ENCODE measurements at regions not wholly inside any gene's neighbourhood (a gene's known extent, or its start where the extent isn't known, plus 50 kb on each side); places are given as distances from the start of the nearest gene placed in this dataset.

DNA sequence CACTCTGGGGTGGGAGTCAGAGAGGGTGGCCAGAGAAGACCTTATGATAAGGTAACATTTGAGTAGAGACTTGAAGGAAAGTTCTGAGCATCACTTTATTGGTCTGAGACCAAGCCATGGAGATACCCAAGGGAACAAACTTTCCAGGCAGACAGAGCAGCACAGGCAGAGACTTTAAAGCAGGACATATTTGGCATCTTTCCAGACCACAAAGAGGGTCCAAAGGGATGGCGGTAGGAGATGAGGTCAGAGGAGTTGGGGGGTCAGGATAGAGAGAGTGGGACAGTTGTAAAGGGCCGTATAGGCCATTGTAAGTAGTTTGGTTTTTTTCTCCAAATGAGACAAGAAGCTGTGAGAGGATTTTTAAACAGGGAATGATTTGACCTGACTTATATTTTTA lies 344.4 kb downstream of the SEC23A start:
- Histone ChIP-seq H3K4me1 (ENCODE audit: control insufficient read depth, insufficient read depth, low read length, poor library complexity, severe bottlenecking) (no peaks in the 10 kb centered on the region), H3K9me3 (ENCODE audit: control insufficient read depth, low read length) (no peaks in the 10 kb centered on the region), H3K36me3 (ENCODE audit: control insufficient read depth, insufficient read depth, low read length) (no peaks in the 10 kb centered on the region), H3K27ac (ENCODE audit: insufficient read depth, low read length, poor library complexity, severe bottlenecking) (no peak overlapping the region), H3K4me3 (ENCODE audit: insufficient read depth, low read depth, low read length, poor library complexity, severe bottlenecking) (no peak overlapping the region), H3K27me3 (replicated peaks; ENCODE audit: control insufficient read depth, insufficient read depth, low read length, poor library complexity, severe bottlenecking) (no peaks in the 10 kb centered on the region)
- no peak for DNase-seq

DNA sequence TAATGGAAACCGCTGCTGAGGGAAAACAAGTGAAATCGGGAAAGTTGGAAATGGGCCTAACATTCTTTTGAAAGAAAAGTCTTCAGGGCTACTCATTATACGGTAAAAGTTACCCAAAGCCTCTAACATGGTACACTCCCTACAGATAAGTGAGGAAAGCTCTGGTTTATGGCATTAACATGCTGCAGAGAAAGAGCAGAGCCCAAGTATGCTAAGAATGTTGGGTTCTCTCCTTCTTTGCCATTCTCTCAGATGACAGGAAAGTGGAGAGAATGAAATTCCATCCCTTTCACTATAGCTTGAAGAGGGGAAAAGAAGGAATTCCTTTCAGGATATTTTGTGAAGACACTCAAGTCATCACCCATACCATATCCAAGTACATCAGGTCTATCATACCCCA lies 348.0 kb downstream of the SEC23A start:
- H3K4me1 ChIP-seq (ENCODE audit: control insufficient read depth, insufficient read depth, low read length, poor library complexity, severe bottlenecking): no peaks in the 10 kb centered on the region
- no peaks in the 10 kb centered on the region for H3K9me3 ChIP-seq (ENCODE audit: control insufficient read depth, low read length)
- H3K27me3 ChIP-seq (replicated peaks; ENCODE audit: control insufficient read depth, insufficient read depth, low read length, poor library complexity, severe bottlenecking): no peaks in the 10 kb centered on the region
- H3K36me3 ChIP-seq (ENCODE audit: control insufficient read depth, insufficient read depth, low read length): no peaks in the 10 kb centered on the region
- H3K27ac ChIP-seq (ENCODE audit: insufficient read depth, low read length, poor library complexity, severe bottlenecking): no peak overlapping the region
- no peak overlapping the region for H3K4me3 ChIP-seq (ENCODE audit: insufficient read depth, low read depth, low read length, poor library complexity, severe bottlenecking)
- no peak for DNase-seq

DNA sequence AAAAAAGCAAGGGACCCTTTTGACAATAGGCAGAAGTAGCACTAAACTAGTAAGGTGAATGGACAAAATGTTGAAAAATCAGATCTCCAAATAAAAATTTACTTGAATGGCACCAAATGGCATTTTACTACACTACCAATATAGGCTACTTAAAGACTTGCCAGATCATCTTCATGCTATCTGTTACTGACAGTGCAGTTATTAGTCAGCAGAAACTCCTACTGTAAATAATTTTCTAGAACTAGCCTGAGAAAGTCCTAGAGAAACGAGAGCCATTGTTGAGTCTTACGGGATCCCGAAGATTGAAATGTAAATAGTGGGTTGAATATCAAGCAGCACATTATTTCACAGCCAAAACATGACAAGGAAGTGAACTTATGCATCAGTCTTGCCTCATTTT lies 350.3 kb downstream of the SEC23A start:
- H3K27me3 ChIP-seq (replicated peaks; ENCODE audit: control insufficient read depth, insufficient read depth, low read length, poor library complexity, severe bottlenecking): no peaks in the 10 kb centered on the region
- no peaks in the 10 kb centered on the region for H3K9me3 ChIP-seq (ENCODE audit: control insufficient read depth, low read length)
- H3K27ac ChIP-seq (ENCODE audit: insufficient read depth, low read length, poor library complexity, severe bottlenecking): no peak overlapping the region
- no peaks in the 10 kb centered on the region for H3K4me1 ChIP-seq (ENCODE audit: control insufficient read depth, insufficient read depth, low read length, poor library complexity, severe bottlenecking)
- no peaks in the 10 kb centered on the region for H3K36me3 ChIP-seq (ENCODE audit: control insufficient read depth, insufficient read depth, low read length)
- no peak overlapping the region for H3K4me3 ChIP-seq (ENCODE audit: insufficient read depth, low read depth, low read length, poor library complexity, severe bottlenecking)
- no peak for DNase-seq

DNA sequence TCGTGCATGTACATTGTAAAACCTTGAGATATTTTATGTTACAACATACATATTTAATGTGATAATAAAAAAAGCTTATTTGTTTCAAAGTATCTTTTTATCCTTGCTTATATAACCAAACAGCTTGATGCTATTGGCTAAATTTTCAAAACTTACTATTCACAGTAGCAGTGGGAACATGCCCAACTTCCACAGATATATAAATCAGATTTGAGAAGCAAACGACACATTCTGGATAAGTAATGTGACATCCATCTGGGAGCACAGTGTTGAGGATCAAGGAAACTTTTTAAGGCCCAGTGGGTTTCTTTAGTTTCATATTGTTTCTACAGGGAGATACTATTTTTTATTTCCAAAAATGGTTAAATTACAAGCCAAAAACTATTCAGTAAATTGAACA lies 350.7 kb downstream of the SEC23A start:
- Histone ChIP-seq H3K4me3 (ENCODE audit: insufficient read depth, low read depth, low read length, poor library complexity, severe bottlenecking) (no peak overlapping the region), H3K4me1 (ENCODE audit: control insufficient read depth, insufficient read depth, low read length, poor library complexity, severe bottlenecking) (no peaks in the 10 kb centered on the region), H3K36me3 (ENCODE audit: control insufficient read depth, insufficient read depth, low read length) (no peaks in the 10 kb centered on the region), H3K9me3 (ENCODE audit: control insufficient read depth, low read length) (no peaks in the 10 kb centered on the region), H3K27ac (ENCODE audit: insufficient read depth, low read length, poor library complexity, severe bottlenecking) (no peak overlapping the region), H3K27me3 (replicated peaks; ENCODE audit: control insufficient read depth, insufficient read depth, low read length, poor library complexity, severe bottlenecking) (no peaks in the 10 kb centered on the region)
- no peak for DNase-seq

DNA sequence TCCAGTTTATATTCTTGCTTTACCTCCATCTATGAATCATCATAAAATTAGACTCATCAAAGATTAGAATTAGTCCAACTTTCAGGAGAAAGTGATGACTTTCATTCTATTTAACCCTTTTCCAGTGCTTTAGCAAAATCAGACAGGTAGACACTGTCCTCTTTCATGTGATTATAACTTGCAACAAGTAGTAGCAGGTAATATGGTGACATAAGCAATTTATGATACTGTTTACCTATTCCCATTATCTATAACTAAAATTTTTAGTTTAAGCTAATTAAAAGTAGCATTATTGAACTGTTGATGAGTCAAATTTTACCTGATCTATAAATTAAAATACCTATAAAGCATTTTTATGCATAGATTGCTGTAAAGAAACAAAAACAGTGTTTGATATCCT lies 351.6 kb downstream of the SEC23A start:
- Histone ChIP-seq H3K36me3 (ENCODE audit: control insufficient read depth, insufficient read depth, low read length) (no peaks in the 10 kb centered on the region), H3K27me3 (replicated peaks; ENCODE audit: control insufficient read depth, insufficient read depth, low read length, poor library complexity, severe bottlenecking) (no peaks in the 10 kb centered on the region), H3K4me1 (ENCODE audit: control insufficient read depth, insufficient read depth, low read length, poor library complexity, severe bottlenecking) (no peaks in the 10 kb centered on the region), H3K27ac (ENCODE audit: insufficient read depth, low read length, poor library complexity, severe bottlenecking) (no peak overlapping the region), H3K4me3 (ENCODE audit: insufficient read depth, low read depth, low read length, poor library complexity, severe bottlenecking) (no peak overlapping the region), H3K9me3 (ENCODE audit: control insufficient read depth, low read length) (no peaks in the 10 kb centered on the region)
- no peak for DNase-seq

DNA sequence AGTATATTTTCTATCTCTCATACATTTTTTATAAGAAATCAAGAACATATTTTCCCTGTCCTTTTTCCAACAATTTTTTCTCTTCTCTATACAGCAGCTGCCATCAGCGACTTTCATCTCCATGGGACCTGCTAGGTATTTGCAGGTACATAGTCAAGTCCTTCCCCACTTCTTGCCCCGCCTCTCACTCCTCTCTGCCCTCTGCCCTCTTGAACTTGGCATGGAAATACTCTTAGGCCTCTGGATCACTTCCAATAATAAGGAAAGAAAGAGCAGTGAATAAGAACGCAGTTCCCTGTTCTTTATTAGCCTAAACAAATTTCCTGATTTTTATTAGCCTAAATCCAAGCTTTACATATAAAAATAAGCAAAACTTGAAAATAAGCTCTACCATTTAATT lies 353.1 kb downstream of the SEC23A start:
- DNase-seq: no peak
- Histone ChIP-seq H3K4me1 (ENCODE audit: control insufficient read depth, insufficient read depth, low read length, poor library complexity, severe bottlenecking) (no peaks in the 10 kb centered on the region), H3K36me3 (ENCODE audit: control insufficient read depth, insufficient read depth, low read length) (no peaks in the 10 kb centered on the region), H3K9me3 (ENCODE audit: control insufficient read depth, low read length) (no peaks in the 10 kb centered on the region), H3K27ac (ENCODE audit: insufficient read depth, low read length, poor library complexity, severe bottlenecking) (no peak overlapping the region), H3K27me3 (replicated peaks; ENCODE audit: control insufficient read depth, insufficient read depth, low read length, poor library complexity, severe bottlenecking) (no peaks in the 10 kb centered on the region), H3K4me3 (ENCODE audit: insufficient read depth, low read depth, low read length, poor library complexity, severe bottlenecking) (no peak overlapping the region)

DNA sequence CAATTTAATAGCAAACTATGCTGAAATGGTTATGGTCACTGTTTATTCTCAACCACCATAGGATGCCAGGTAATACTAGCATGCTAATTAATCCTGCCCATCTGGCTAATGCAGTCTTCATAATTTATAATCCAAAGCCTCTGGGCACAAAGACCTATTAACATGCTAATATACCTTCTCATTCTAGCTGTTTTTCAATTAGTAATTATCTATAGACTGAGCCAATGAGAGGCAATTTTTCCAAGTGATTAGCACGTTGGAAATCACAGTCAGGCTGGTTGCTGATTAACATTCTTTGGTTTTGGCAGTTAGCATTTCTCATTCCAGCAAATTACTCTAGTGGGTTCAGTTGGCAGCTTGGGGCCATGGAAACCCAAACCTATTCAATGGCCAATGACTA lies 357.2 kb downstream of the SEC23A start:
- Histone ChIP-seq H3K4me3 (ENCODE audit: insufficient read depth, low read depth, low read length, poor library complexity, severe bottlenecking) (no peak overlapping the region), H3K9me3 (ENCODE audit: control insufficient read depth, low read length) (no peaks in the 10 kb centered on the region), H3K27ac (ENCODE audit: insufficient read depth, low read length, poor library complexity, severe bottlenecking) (no peak overlapping the region), H3K27me3 (replicated peaks; ENCODE audit: control insufficient read depth, insufficient read depth, low read length, poor library complexity, severe bottlenecking) (no peaks in the 10 kb centered on the region), H3K36me3 (ENCODE audit: control insufficient read depth, insufficient read depth, low read length) (no peaks in the 10 kb centered on the region), H3K4me1 (ENCODE audit: control insufficient read depth, insufficient read depth, low read length, poor library complexity, severe bottlenecking) (no peaks in the 10 kb centered on the region)
- no peak for DNase-seq

DNA sequence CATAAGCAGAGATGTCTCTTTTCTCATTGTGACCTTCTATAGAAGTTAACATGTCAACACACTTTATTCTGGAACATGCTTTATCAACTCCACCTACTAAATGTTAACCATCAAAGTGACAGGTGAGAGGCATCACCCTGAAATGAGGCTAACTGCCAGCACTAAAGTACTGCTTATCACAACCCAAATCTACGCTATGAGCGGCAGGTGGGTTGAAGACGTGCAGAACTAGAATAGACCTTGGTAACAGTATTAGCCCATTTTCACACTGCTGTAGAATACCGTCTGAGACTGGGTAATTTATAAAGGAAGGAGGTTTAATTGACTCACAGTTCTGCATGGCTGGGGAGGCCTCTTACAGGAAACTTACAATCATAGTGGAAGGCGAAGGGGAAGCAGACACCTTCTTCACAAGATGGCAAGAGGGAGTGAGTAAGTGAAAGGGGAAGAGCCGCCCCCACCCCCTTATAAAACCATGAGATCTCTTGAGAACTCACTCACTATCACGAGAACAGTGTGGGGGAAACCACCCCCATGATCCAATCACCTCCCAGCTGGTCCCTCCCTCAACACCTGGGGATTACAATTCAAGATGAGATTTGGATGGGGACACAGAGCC lies 359.0 kb downstream of the SEC23A start:
- H3K4me3 ChIP-seq (ENCODE audit: insufficient read depth, low read depth, low read length, poor library complexity, severe bottlenecking): no peak overlapping the region

DNA sequence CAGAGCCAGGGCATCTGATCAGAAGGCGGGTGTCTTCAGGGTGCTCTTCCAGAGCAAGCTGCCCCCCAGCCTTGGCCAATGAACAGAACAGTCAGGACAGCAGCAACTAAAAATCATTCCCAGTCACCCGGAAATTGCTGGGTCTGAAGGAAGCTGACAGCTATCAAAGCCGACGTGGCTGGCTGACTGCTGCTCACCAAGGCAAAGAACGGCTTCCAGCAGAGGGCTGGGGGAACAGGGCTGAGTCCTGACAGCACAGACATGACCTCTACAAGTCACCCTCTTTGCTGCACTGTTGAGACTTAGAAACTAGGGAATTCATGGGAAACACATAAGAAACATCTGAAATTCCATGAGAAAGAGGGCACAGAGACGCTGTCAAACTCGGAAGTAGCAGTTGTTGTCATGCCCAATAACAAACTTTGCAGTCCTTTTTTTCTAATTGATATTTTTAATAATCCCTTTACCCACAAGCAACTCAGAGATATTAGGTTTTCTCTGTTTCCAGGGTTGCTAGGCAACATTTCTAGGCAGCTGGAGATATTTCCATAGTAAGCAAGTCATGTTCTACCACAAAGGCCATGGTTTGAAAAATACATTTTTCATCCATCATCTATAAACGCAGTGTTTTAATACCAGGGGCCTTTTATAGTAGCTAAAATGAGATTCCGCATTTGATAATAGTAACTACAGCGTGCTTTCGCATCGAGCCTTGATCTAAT lies 365.2 kb downstream of the SEC23A start:
- no peaks in the 10 kb centered on the region for H3K36me3 ChIP-seq (ENCODE audit: control insufficient read depth, insufficient read depth, low read length)
- no peak overlapping the region for H3K27ac ChIP-seq (ENCODE audit: insufficient read depth, low read length, poor library complexity, severe bottlenecking)
- no peaks in the 10 kb centered on the region for H3K27me3 ChIP-seq (replicated peaks; ENCODE audit: control insufficient read depth, insufficient read depth, low read length, poor library complexity, severe bottlenecking)
- no peaks in the 10 kb centered on the region for H3K4me1 ChIP-seq (ENCODE audit: control insufficient read depth, insufficient read depth, low read length, poor library complexity, severe bottlenecking)
- no peaks in the 10 kb centered on the region for H3K9me3 ChIP-seq (ENCODE audit: control insufficient read depth, low read length)
- no peak for DNase-seq
- H3K4me3 ChIP-seq (ENCODE audit: insufficient read depth, low read depth, low read length, poor library complexity, severe bottlenecking): no peak overlapping the region

More for the DNA sequence above, 359.0 kb downstream of the SEC23A start:
- Histone ChIP-seq H3K27me3 (replicated peaks; ENCODE audit: control insufficient read depth, insufficient read depth, low read length, poor library complexity, severe bottlenecking) (no peaks in the 10 kb centered on the region), H3K36me3 (ENCODE audit: control insufficient read depth, insufficient read depth, low read length) (no peaks in the 10 kb centered on the region), H3K4me1 (ENCODE audit: control insufficient read depth, insufficient read depth, low read length, poor library complexity, severe bottlenecking) (no peaks in the 10 kb centered on the region), H3K27ac (ENCODE audit: insufficient read depth, low read length, poor library complexity, severe bottlenecking) (no peak overlapping the region), H3K9me3 (ENCODE audit: control insufficient read depth, low read length) (no peaks in the 10 kb centered on the region)
- DNase-seq: no peak

DNA sequence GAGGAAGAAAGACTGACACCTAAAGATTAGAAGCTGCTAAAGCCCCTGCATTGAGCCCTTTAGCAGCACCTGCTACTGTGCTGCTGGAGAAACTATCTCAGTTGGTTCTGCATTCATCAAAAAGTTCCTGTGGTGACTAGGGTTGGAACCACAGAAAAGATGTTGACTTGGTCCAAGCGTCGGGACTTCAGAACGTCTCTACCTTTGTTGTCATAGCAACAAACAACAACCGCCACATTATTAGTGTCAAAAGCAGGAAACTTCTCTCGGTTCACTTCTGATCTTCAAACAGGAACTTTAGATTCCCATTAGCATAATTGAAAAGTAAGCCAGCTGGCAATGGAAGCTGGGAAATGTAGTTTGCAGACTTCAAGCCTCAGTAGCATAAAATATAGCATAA lies 368.0 kb downstream of the SEC23A start:
- H3K9me3 ChIP-seq (ENCODE audit: control insufficient read depth, low read length): no peaks in the 10 kb centered on the region
- no peak overlapping the region for H3K4me3 ChIP-seq (ENCODE audit: insufficient read depth, low read depth, low read length, poor library complexity, severe bottlenecking)
- H3K4me1 ChIP-seq (ENCODE audit: control insufficient read depth, insufficient read depth, low read length, poor library complexity, severe bottlenecking): no peaks in the 10 kb centered on the region
- H3K36me3 ChIP-seq (ENCODE audit: control insufficient read depth, insufficient read depth, low read length): no peaks in the 10 kb centered on the region
- DNase-seq: no peak
- no peaks in the 10 kb centered on the region for H3K27me3 ChIP-seq (replicated peaks; ENCODE audit: control insufficient read depth, insufficient read depth, low read length, poor library complexity, severe bottlenecking)
- H3K27ac ChIP-seq (ENCODE audit: insufficient read depth, low read length, poor library complexity, severe bottlenecking): no peak overlapping the region
